WERI-Rb-1 (cell line): ENCODE measurements at regions not wholly inside any gene's neighbourhood (a gene's known extent, or its start where the extent isn't known, plus 50 kb on each side); places are given as distances from the start of the nearest gene placed in this dataset.

Experiments
- DNase-seq: peaks from one replicate; pipeline ENCODE4 v3.0.0-alpha.2; 2020
- H3K27ac ChIP-seq: fragments of 250-450 bp; sonication (Bioruptor Pico); 2 replicates; pipeline ENCODE4 v1.5.1; 2020; ENCODE audit warnings: mild to moderate bottlenecking, moderate library complexity
- H3K27me3 ChIP-seq: fragments of 250-450 bp; sonication (Bioruptor Pico); 2 replicates; pipeline ENCODE4 v1.5.1; 2021; ENCODE audit warnings: mild to moderate bottlenecking, low read depth, moderate library complexity; ENCODE audit not compliant: insufficient read depth, severe bottlenecking
- H3K36me3 ChIP-seq: fragments of 250-450 bp; sonication (Bioruptor Pico); 2 replicates; pipeline ENCODE4 v1.5.1; 2020; ENCODE audit warnings: mild to moderate bottlenecking, moderate library complexity
- H3K4me3 ChIP-seq: 2 replicates; pipeline ENCODE4 v1.5.1; 2011; ENCODE audit warnings: low read depth, mild to moderate bottlenecking, control low read depth, low read length
- H3K9me3 ChIP-seq: fragments of 250-450 bp; sonication (Bioruptor Pico); 2 replicates; pipeline ENCODE4 v1.5.1; 2021; ENCODE audit warnings: mild to moderate bottlenecking, moderate library complexity; ENCODE audit not compliant: severe bottlenecking
- TF ChIP-seq, protein P1 (sequence below): IDR thresholded peaks from 2 replicates; pipeline ENCODE4 v1.5.1; 2011; ENCODE audit warnings: low read depth, mild to moderate bottlenecking, control low read depth, inconsistent platforms, low read length

DNA sequence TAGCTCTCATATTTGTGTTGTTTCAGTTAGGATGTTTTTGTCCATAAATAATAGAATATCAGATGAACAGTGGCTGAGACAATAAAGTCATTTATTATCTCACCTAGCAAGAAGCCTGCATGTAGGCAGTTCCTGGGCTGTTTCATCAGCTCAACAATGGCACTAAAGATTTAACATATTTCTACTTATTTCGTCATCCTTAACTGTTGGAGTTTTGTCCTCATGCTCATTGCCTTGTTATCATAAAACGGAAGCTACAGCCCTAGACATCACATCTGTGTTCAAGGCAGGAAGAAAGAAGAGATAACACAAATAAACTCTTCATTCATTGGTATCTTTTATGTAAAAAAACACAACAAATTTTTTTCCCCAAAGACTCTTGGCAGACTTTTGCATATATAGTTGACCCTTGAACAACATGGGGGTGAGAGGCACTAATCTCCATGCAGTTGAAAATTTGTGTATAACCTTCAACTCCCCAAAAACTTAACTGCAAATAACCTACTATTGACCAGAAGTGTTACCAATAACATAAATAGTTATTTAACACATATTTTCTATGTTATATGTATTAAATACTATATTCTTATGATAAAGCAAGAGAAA is 277.2 kb upstream of the ADRA1B start:
- no peak for DNase-seq
- Histone ChIP-seq H3K4me3 (no peak overlapping the region), H3K27ac (no peak overlapping the region), H3K9me3 (no peaks in the 10 kb centered on the region), H3K36me3 (no peaks in the 10 kb centered on the region), H3K27me3 (peaks cover 5% of the 10 kb centered on the region)
- TF ChIP-seq, protein P1, sequence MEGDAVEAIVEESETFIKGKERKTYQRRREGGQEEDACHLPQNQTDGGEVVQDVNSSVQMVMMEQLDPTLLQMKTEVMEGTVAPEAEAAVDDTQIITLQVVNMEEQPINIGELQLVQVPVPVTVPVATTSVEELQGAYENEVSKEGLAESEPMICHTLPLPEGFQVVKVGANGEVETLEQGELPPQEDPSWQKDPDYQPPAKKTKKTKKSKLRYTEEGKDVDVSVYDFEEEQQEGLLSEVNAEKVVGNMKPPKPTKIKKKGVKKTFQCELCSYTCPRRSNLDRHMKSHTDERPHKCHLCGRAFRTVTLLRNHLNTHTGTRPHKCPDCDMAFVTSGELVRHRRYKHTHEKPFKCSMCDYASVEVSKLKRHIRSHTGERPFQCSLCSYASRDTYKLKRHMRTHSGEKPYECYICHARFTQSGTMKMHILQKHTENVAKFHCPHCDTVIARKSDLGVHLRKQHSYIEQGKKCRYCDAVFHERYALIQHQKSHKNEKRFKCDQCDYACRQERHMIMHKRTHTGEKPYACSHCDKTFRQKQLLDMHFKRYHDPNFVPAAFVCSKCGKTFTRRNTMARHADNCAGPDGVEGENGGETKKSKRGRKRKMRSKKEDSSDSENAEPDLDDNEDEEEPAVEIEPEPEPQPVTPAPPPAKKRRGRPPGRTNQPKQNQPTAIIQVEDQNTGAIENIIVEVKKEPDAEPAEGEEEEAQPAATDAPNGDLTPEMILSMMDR: no peak

DNA sequence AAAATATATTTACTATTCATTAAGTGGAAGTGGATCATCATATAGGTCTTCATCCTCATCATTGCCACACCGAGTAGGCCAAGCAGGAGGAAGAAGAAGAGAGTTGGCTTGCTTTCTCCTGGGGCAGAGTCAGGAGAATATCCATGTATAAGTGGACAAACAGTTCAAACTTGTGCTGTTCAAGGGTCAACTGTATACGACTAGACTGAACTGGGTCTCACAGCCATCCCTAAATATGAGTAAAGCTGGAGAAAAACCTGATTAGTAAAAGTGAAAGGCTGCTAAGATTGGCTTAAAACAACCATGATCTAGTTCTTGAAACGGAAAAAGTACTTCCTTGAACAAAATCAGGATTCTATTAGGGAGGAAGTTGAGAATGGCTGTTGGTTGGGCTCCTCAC is 276.7 kb upstream of the ADRA1B start:
- no peaks in the 10 kb centered on the region for H3K9me3 ChIP-seq
- no peak for DNase-seq
- no peaks in the 10 kb centered on the region for H3K36me3 ChIP-seq
- TF ChIP-seq, protein P1: no peak
- peaks cover 5% of the 10 kb centered on the region for H3K27me3 ChIP-seq
- no peak overlapping the region for H3K27ac ChIP-seq
- no peak overlapping the region for H3K4me3 ChIP-seq

DNA sequence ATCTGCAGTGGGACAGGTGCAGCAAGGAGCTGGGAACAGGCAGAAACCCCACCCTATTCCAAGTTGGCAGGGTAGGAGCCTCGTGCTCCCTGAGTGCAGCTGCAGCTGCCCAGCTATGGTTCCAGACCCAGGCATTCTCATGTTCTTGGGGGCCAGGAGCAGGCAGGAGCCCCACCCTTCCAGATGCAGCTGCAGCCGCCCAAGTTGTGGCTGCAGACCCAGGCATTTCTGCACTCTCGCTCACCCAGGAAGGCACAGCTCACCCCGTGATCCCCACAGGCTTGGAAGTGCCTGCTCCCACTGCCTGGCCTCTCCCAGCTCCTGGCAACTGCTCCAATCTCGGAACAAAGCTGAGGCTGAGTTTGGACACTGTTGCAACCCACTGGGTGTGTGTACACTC is 275.8 kb upstream of the ADRA1B start:
- DNase-seq: no peak
- Histone ChIP-seq H3K27ac (no peak overlapping the region), H3K27me3 (peaks cover 8% of the 10 kb centered on the region), H3K36me3 (no peaks in the 10 kb centered on the region), H3K4me3 (no peak overlapping the region), H3K9me3 (no peaks in the 10 kb centered on the region)
- TF ChIP-seq, protein P1: no peak

DNA sequence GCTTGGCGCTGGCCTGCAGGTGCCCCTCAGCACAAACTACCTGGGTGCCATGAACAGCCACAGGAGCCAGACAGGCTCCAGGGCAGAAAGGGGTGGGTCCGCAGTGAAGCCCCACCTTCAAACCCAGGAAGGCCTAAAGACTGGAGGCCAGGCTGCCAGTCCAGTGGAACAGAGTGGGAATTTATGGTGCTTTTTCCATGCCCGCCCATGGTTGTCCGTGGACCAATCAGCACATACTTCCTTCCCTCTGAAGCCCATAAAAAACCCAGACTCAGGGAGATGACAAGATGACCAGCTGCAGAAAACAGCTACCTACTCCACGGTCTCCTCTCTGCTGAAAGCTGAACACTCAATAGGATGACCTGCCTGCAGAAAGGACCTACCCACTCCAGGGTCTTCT is 275.4 kb upstream of the ADRA1B start:
- TF ChIP-seq, protein P1: no peak
- no peak overlapping the region for H3K27ac ChIP-seq

DNA sequence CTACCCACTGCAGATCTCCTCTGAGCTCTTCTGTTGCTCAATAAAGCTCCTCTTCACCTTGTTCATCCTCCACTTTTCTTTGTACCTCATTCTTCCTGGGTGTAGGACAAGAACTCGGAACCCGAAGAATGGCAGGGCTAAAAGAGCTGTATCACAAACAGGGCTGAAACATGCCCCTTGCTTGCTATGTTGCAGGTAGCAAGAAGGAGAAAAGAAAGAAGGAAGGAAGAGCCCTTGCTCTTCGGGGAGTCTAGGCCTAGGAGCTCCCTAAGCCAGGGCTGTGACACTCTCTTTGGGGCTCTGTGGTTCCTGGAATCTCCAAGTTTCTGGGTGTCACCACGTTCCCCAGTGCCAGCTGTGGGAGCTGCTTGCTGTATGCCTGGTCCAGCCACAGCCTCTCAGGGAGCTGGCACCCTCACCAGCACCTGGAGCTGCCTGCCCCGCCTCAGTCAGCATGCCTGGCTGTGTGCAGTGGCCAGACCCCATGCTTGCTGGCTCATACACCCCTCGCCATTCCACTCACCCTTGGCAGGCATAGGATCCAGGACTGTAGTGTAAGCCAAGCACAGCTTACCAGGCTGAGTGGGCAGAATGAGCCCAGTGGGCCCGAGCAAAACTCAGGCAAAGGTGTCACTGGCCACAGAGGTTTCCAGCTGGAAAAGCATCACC is 274.8 kb upstream of the ADRA1B start:
- TF ChIP-seq, protein P1: no peak
- Histone ChIP-seq H3K9me3 (no peaks in the 10 kb centered on the region), H3K4me3 (no peak overlapping the region), H3K27ac (no peak overlapping the region), H3K27me3 (peaks cover 8% of the 10 kb centered on the region), H3K36me3 (no peaks in the 10 kb centered on the region)
- no peak for DNase-seq

More for the DNA sequence above, 275.4 kb upstream of the ADRA1B start:
- no peak for DNase-seq
- H3K27me3 ChIP-seq: peaks cover 8% of the 10 kb centered on the region
- no peak overlapping the region for H3K4me3 ChIP-seq
- no peaks in the 10 kb centered on the region for H3K9me3 ChIP-seq
- no peaks in the 10 kb centered on the region for H3K36me3 ChIP-seq
